Tibial nerve (tissue), 3 donors: ENCODE measurements at regions not wholly inside any gene's neighbourhood (a gene's known extent, or its start where the extent isn't known, plus 50 kb on each side); places are given as distances from the start of the nearest gene placed in this dataset.

Source experiments
- CTCF ChIP-seq, 5 experiments: fragments of 200-600 bp in 3 of 5; fragments of 450-650 bp in 2 of 5; sonication (generic) in 3 of 5; IDR thresholded peaks; one replicate each; pipeline ENCODE4 v1.5.1; 2016 to 2019; ENCODE audit warnings: antibody characterized with exemption in 5 of 5, mild to moderate bottlenecking in 3 of 5, moderate library complexity in 2 of 5
- POLR2A ChIP-seq, 2 donors: fragments of 450-650 bp; IDR thresholded peaks; one replicate each; pipeline ENCODE4 v1.6.1; 2017; ENCODE audit warnings: antibody characterized with exemption in 2 of 2, mild to moderate bottlenecking in 2 of 2, moderate library complexity in 2 of 2

GRCh38 chr7:116354171-116354545 lies 143.8 kb downstream of the TES start:
- TF ChIP-seq POLR2A (IDR thresholded peaks at IDR 0.05) (no peak), CTCF (IDR thresholded peaks at IDR 0.05) (peak in 1 of 5 experiments; percentile 21)
